Limb (tissue), 2 donors: ENCODE measurements at regions not wholly inside any gene's neighbourhood (a gene's known extent, or its start where the extent isn't known, plus 50 kb on each side); places are given as distances from the start of the nearest gene placed in this dataset.
A peak's percentile ranks its signal among the peaks of the same experiment; 100 is the strongest.

ENCODE experiments used
- DNase-seq, 2 donors: peaks; one replicate each; pipeline ENCODE4 v3.0.0-alpha.2; 2016; ENCODE audit errors: extremely low spot score in 2 of 2

DNA sequence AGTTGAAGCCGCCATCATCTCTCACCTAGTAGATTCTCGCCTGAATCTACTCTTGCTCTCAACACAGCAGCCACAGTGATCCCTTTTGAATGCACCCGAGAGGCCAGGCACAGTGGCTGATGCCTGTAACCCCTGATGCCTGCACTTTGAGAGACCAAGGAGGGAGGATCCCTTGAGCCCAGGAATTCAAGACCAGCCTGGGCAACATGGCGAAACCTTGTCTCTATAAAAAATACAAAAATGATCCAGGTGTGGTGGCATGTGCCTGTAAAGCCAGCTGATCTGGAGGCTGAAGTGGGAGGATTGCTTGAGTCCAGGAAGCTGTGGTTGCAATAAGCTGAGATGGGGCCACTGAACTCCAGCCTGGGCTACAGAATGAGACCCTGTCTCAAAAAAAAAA is 60.3 kb upstream of the EML4 start:
- DNase-seq, result no peak

DNA sequence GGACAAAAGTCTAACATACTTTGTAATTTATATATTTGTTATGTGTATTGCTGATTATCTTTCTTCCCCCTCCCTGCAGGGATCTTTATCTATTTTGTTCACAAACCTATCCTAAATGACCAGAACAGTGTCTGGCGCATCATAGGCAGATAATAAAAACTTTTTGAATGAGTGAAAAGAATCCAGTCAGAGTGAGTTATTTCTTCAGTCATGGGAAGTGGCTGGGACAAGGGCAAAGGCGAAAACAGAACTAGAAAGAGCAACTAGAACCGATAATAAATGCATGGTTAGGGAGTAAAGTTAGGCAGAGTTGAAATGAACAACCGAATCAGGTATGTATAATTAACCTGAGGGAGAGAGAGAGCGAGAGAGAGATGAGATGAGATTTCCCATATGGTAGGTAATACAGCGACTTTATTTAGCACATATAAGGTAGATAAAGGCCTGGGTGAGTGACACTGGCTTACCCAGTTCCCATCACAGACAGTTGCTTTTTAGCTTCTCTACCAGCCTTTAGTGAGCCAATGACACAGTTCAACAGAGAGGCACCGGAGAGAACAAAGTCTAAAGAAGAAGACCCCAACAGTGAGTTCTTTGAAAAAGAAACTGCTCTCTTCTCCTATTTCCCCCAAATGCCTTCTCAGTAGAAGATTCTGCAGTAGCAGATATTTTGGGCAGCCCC is 59.1 kb upstream of the EML4 start:
- DNase-seq, result no peak

DNA sequence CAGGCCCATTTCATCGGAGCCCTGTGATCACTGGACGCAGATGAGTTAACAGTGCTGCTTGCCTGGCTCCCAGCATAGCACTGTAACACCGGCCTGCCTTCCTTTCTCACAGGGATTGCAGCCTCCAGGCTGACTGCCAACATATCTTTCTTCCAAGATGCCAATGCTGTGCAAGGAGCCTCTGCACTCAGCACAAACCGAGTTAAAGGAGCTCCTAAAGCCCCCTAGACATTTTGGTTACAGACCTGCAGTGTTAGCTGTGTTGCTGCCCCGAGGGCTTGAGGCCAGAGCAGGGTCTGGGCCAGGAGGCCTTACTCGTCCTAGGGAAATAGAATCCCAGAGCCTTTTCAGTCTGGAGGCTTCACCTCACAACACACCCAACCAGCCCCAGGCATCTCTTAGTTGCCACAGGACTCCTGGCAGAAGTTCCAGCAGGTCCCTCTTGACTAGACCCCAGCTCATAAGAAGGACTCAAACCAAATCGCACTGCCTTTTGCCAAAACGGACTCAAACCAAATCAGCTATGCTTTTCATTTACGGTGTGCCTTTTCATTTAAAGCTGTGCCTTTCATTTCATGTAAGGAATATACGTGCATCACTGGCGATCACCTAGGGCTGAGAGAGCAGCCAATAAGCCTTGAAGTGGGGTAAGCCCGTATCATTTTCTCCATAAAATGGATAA is 58.4 kb upstream of the EML4 start:
- no peak for DNase-seq

GRCh38 chr2:42112418-42112817 is 56.7 kb upstream of the EML4 start:
- no peak for DNase-seq

- DNase-seq, result no peak
Measured at GRCh38 chr2:42113452-42113851, 55.7 kb upstream of the EML4 start.

DNA sequence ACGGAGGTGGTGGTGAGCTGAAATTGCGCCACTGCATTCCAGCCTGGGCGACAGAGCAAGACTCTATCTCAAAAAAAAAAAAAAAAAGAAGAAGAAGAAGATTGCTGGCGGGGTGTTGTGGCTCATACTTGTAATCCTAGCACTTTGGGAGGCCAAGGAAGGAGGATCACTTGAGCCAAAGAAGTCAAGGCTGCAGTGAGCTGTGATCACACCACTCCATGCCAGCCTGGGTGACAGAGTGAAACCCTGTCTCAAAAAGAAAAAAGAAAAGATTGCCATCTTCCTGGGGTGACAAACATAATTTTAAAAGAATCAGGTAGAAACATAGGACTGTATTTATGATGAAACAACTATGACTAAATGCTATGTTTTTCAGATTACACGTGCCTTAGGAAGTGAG is 55.1 kb upstream of the EML4 start:
- DNase-seq, result no peak

DNA sequence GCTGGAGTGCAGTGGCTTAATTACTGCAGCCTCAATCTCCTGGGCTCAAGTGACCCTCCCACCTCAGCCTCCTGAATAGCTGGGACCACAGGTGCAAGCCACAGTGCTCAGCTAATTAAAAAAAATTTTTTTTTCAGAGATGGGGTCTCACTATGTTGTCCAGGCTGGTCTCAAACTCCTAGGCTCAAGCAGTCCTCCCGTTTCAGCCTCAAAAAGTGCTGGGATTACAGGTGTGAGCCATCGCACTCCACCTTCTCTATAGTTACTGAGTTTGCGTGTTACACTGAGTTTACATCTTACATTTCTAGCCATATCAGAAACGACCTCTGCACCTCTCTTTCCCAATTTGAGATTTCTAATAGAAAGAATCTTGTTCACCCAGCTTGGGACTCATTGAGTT is 53.6 kb upstream of the EML4 start:
- no peak for DNase-seq

DNA sequence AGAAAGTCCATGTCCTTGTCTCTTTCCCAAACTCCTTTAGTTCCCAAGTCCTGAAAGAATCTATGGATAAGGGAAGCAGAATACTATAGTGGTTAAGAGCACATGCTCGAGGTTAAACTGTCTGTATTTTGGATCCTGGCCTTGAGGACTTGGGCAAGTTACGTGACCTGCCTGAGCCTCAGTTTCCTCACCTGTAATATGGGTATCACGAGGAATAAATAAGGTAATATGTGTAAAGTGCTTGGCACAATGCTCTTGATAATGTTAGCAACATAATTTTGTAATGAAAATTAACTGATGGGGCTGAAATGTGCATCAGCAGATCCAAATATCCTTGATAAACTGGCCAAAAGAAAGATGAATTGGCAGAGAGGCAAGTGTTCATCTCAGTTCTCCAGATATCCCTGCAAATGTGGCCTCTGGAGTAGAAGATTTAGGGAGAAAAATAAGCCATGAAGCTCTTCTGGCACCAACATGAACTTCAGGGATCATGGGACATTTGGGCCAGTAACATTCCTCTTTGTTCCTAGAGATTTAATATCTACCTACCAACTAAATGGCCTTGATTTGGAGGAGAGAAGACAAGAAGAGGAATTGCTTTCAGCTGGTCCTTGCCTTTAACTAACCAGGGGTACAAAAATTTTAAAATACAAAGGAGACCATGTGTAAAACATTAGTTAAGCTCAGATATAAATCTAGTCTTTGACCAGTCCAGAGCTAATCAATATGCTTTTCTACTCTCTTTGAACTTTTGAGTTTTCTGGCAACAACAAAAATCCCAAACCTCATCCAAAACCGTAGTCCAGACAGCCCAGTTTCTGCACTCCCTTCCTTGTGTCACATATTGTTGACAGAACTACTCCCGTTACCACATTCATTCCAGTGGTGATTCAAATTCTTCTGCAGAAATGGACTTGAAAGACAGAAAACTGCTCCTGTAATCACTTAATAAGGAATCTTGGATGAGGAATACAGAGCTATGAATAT is 52.7 kb upstream of the EML4 start:
- DNase-seq, result peak in 1 of 2 donors; percentile 62

- DNase-seq, result no peak
Measured at GRCh38 chr2:42117182-42117579, 52.0 kb upstream of the EML4 start.

- no peak for DNase-seq
Measured at GRCh38 chr2:42117923-42118753, 51.0 kb upstream of the EML4 start.

DNA sequence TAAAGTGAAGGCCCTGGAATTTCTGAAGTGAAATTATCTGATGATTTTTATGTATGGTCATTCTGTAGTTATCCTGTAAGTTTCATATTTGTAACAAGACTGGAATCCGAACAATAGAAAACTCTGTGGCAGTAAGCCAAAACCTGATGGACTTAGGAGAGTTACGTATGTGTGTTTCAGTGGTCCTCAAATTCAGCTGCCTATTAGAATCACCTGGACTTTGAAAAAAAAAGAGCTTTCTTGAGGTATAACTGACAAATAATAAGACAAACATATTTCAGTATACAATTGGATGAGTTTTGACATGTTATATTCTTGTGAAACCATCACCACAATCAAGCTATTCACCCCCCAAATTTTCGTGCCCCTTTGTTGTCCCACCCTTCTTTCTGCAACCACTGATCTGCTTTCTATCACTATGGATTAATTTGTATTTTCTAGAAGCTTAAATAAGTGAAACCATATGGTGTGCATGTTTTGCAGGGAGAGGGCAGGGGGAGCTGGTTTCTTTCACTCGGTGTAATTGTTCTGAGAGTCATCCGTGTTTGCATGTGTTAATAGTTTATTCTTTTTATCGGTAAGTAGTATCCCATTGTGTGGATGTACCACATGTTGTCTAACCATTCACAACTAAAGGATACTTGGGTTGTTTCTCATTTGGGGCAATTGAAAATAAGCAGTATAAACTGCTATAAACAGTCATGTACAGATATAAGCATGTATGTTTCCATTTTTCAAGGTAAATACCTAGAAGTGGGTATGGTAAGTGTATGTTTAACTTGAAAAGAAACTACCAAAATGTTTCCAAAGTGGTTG is 50.2 kb upstream of the EML4 start:
- DNase-seq, result no peak
